ENCODE measurements at regions not wholly inside any gene's neighbourhood (a gene's known extent, or its start where the extent isn't known, plus 50 kb on each side); places are given as distances from the start of the nearest gene placed in this dataset.

DNA sequence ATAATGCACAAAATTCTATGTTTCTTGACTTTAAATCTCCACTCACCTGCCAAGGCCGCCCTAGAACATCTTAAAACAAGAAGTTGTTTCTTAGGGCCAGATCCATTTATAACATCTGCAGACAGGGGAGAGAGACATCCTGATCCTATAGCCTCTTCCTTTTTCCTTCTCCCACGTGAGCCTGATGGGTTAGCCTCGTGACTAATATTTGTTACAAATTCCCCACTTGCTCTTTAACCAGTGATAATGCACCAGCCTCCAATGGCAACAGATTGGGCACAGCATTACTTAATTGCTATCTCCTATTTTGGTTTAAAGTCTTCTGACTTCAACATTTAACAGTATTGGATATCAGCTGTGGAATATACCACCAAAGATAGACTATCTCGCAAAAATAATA, 196.5 kb downstream of the GADD45G start:
- no peak for DNase-seq (ENCODE audit: low spot score)
- Histone ChIP-seq H3K23ac (ENCODE audit: low read depth, low read length, poor library complexity) (no peak overlapping the region), H3K9me3 (replicated peaks in 1 of 2; ENCODE audit: control insufficient read depth in 2 of 2, insufficient read depth in 1 of 2, low read depth in 1 of 2, low read length in 2 of 2) (no peaks in the 10 kb centered on the region), H4K8ac (ENCODE audit: low read depth, low read length) (no peak overlapping the region), H2AFZ (ENCODE audit: low read length) (no peak overlapping the region), H2BK15ac (ENCODE audit: low read length) (no peak overlapping the region), H3K4me1 (ENCODE audit: control insufficient read depth in 2 of 2, insufficient read depth in 1 of 2, low read depth in 1 of 2, low read length in 2 of 2) (peaks cover 0 to 2% of the 10 kb centered on the region in 2 donors), H2AK5ac (ENCODE audit: low read depth, low read length) (no peak overlapping the region), H3K27ac (replicated peaks; ENCODE audit: low read length) (no peak overlapping the region), H3K4me2 (ENCODE audit: insufficient read depth, low read length, poor library complexity, severe bottlenecking) (no peak overlapping the region), H3K27me3 (ENCODE audit: control insufficient read depth in 3 of 3, insufficient read depth in 3 of 3, low read depth in 1 of 3, low read length in 3 of 3) (peaks cover 0 to 8% (median 0%) of the 10 kb centered on the region in 3 experiments), H3K18ac (ENCODE audit: low read length) (no peak overlapping the region), H3K4me3 (ENCODE audit: low read length in 2 of 2) (no peak overlapping the region), H3K14ac (ENCODE audit: low read length) (no peak overlapping the region), H3K9ac (ENCODE audit: low read depth, low read length, poor library complexity) (no peak overlapping the region), H3K36me3 (replicated peaks in 1 of 2; ENCODE audit: control insufficient read depth in 2 of 2, insufficient read depth in 2 of 2, low read length in 2 of 2) (no peaks in the 10 kb centered on the region), H2BK5ac (ENCODE audit: low read length) (no peak overlapping the region), H2BK12ac (ENCODE audit: low read length) (no peak overlapping the region), H2BK120ac (ENCODE audit: low read depth, low read length) (no peak overlapping the region), H3K4ac (ENCODE audit: low read length) (no peak overlapping the region), H4K91ac (ENCODE audit: low read depth, low read length, poor library complexity) (no peak overlapping the region), H3K79me1 (ENCODE audit: low read depth, low read length) (no peaks in the 10 kb centered on the region)
- WGBS, 2 donors (ENCODE audit: extremely low coverage in 2 of 2, insufficient read length in 2 of 2, insufficient replicate concordance in 1 of 2) = no CpG with 5 or more reads among the region's 4 CpGs

- Histone ChIP-seq H2AFZ (ENCODE audit: low read length) (no peak overlapping the region), H3K27ac (replicated peaks; ENCODE audit: low read length) (no peak overlapping the region), H2BK120ac (ENCODE audit: low read depth, low read length) (no peak overlapping the region), H3K4me3 (ENCODE audit: low read length in 2 of 2) (no peak overlapping the region), H3K4ac (ENCODE audit: low read length) (no peak overlapping the region), H3K18ac (ENCODE audit: low read length) (no peak overlapping the region), H4K91ac (ENCODE audit: low read depth, low read length, poor library complexity) (no peak overlapping the region), H2AK5ac (ENCODE audit: low read depth, low read length) (no peak overlapping the region), H3K27me3 (ENCODE audit: control insufficient read depth in 3 of 3, insufficient read depth in 3 of 3, low read depth in 1 of 3, low read length in 3 of 3) (peaks cover 0 to 8% (median 0%) of the 10 kb centered on the region in 3 experiments), H3K14ac (ENCODE audit: low read length) (no peak overlapping the region), H2BK15ac (ENCODE audit: low read length) (no peak overlapping the region), H3K23ac (ENCODE audit: low read depth, low read length, poor library complexity) (no peak overlapping the region), H3K9me3 (replicated peaks in 1 of 2; ENCODE audit: control insufficient read depth in 2 of 2, insufficient read depth in 1 of 2, low read depth in 1 of 2, low read length in 2 of 2) (no peaks in the 10 kb centered on the region), H3K36me3 (replicated peaks in 1 of 2; ENCODE audit: control insufficient read depth in 2 of 2, insufficient read depth in 2 of 2, low read length in 2 of 2) (no peaks in the 10 kb centered on the region), H4K8ac (ENCODE audit: low read depth, low read length) (no peak overlapping the region), H3K4me2 (ENCODE audit: insufficient read depth, low read length, poor library complexity, severe bottlenecking) (no peak overlapping the region), H3K79me1 (ENCODE audit: low read depth, low read length) (no peaks in the 10 kb centered on the region), H3K4me1 (ENCODE audit: control insufficient read depth in 2 of 2, insufficient read depth in 1 of 2, low read depth in 1 of 2, low read length in 2 of 2) (peaks cover 0 to 2% of the 10 kb centered on the region in 2 donors), H2BK12ac (ENCODE audit: low read length) (no peak overlapping the region), H2BK5ac (ENCODE audit: low read length) (no peak overlapping the region), H3K9ac (ENCODE audit: low read depth, low read length, poor library complexity) (no peak overlapping the region)
- no CpG with 5 or more reads among the region's 13 CpGs for WGBS, 2 donors (ENCODE audit: extremely low coverage in 2 of 2, insufficient read length in 2 of 2, insufficient replicate concordance in 1 of 2)
- no peak for DNase-seq (ENCODE audit: low spot score)
These were observed 197.2 kb downstream of the GADD45G start for GRCh38 chr9:89801742-89802670.

- Histone ChIP-seq H3K27me3 (ENCODE audit: control insufficient read depth in 3 of 3, insufficient read depth in 3 of 3, low read depth in 1 of 3, low read length in 3 of 3) (peaks cover 0 to 8% (median 0%) of the 10 kb centered on the region in 3 experiments), H3K4me3 (ENCODE audit: low read length in 2 of 2) (no peak overlapping the region), H3K9ac (ENCODE audit: low read depth, low read length, poor library complexity) (no peak overlapping the region), H3K18ac (ENCODE audit: low read length) (peak overlapping the region; percentile 73), H3K4me1 (ENCODE audit: control insufficient read depth in 2 of 2, insufficient read depth in 1 of 2, low read depth in 1 of 2, low read length in 2 of 2) (peaks cover 0 to 2% of the 10 kb centered on the region in 2 donors), H2AFZ (ENCODE audit: low read length) (no peak overlapping the region), H3K79me1 (ENCODE audit: low read depth, low read length) (no peaks in the 10 kb centered on the region), H3K27ac (replicated peaks; ENCODE audit: low read length) (no peak overlapping the region), H2BK15ac (ENCODE audit: low read length) (no peak overlapping the region), H3K4ac (ENCODE audit: low read length) (no peak overlapping the region), H2BK120ac (ENCODE audit: low read depth, low read length) (no peak overlapping the region), H2AK5ac (ENCODE audit: low read depth, low read length) (no peak overlapping the region), H2BK5ac (ENCODE audit: low read length) (no peak overlapping the region), H3K23ac (ENCODE audit: low read depth, low read length, poor library complexity) (no peak overlapping the region), H3K14ac (ENCODE audit: low read length) (no peak overlapping the region), H4K8ac (ENCODE audit: low read depth, low read length) (no peak overlapping the region), H3K9me3 (replicated peaks in 1 of 2; ENCODE audit: control insufficient read depth in 2 of 2, insufficient read depth in 1 of 2, low read depth in 1 of 2, low read length in 2 of 2) (no peaks in the 10 kb centered on the region), H2BK12ac (ENCODE audit: low read length) (no peak overlapping the region), H4K91ac (ENCODE audit: low read depth, low read length, poor library complexity) (no peak overlapping the region), H3K4me2 (ENCODE audit: insufficient read depth, low read length, poor library complexity, severe bottlenecking) (no peak overlapping the region), H3K36me3 (replicated peaks in 1 of 2; ENCODE audit: control insufficient read depth in 2 of 2, insufficient read depth in 2 of 2, low read length in 2 of 2) (no peaks in the 10 kb centered on the region)
- WGBS, 2 donors (ENCODE audit: extremely low coverage in 2 of 2, insufficient read length in 2 of 2, insufficient replicate concordance in 1 of 2) = no CpG with 5 or more reads among the region's 8 CpGs
- DNase-seq (ENCODE audit: low spot score) = no peak
These were observed 198.1 kb downstream of the GADD45G start for GRCh38 chr9:89802781-89803355.

DNA sequence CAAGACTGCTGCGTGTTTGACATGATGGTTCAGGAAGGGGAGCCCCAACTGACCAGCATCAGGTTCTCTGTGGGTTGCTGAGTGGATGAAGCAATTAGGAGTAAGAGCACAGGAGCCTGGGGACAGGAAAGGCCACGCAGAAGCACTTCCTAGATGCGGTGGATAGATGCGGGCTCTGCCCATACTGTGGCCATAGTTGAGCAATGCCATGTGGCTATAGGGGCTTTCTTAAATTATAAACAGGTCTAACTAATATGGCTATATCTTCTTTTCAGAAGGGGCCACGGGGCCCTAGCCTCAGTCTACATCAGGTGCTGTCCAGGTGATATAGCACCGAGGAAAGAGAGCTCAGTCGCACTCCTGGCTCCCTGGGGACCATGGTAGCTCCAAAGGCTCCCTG, 198.6 kb downstream of the GADD45G start:
- peaks cover 0 to 8% (median 0%) of the 10 kb centered on the region in 3 experiments for H3K27me3 ChIP-seq (ENCODE audit: control insufficient read depth in 3 of 3, insufficient read depth in 3 of 3, low read depth in 1 of 3, low read length in 3 of 3)
- no peak overlapping the region for H2BK15ac ChIP-seq (ENCODE audit: low read length)
- WGBS, 2 donors (ENCODE audit: extremely low coverage in 2 of 2, insufficient read length in 2 of 2, insufficient replicate concordance in 1 of 2) = no CpG with 5 or more reads among the region's 7 CpGs
- no peak overlapping the region for H3K14ac ChIP-seq (ENCODE audit: low read length)
- no peak overlapping the region for H3K18ac ChIP-seq (ENCODE audit: low read length)
- no peak overlapping the region for H2BK12ac ChIP-seq (ENCODE audit: low read length)
- H3K9ac ChIP-seq (ENCODE audit: low read depth, low read length, poor library complexity) = no peak overlapping the region
- no peak overlapping the region for H3K23ac ChIP-seq (ENCODE audit: low read depth, low read length, poor library complexity)
- H3K4me2 ChIP-seq (ENCODE audit: insufficient read depth, low read length, poor library complexity, severe bottlenecking) = no peak overlapping the region
- H3K27ac ChIP-seq (replicated peaks; ENCODE audit: low read length) = no peak overlapping the region
- H4K8ac ChIP-seq (ENCODE audit: low read depth, low read length) = no peak overlapping the region
- no peak for DNase-seq (ENCODE audit: low spot score)
- no peak overlapping the region for H2BK120ac ChIP-seq (ENCODE audit: low read depth, low read length)
- no peaks in the 10 kb centered on the region for H3K79me1 ChIP-seq (ENCODE audit: low read depth, low read length)
- no peak overlapping the region for H2AK5ac ChIP-seq (ENCODE audit: low read depth, low read length)
- no peak overlapping the region for H2BK5ac ChIP-seq (ENCODE audit: low read length)
- H3K4me3 ChIP-seq (ENCODE audit: low read length in 2 of 2) = no peak overlapping the region
- no peak overlapping the region for H2AFZ ChIP-seq (ENCODE audit: low read length)
- no peak overlapping the region for H4K91ac ChIP-seq (ENCODE audit: low read depth, low read length, poor library complexity)
- no peak overlapping the region for H3K4ac ChIP-seq (ENCODE audit: low read length)
- H3K36me3 ChIP-seq (replicated peaks in 1 of 2; ENCODE audit: control insufficient read depth in 2 of 2, insufficient read depth in 2 of 2, low read length in 2 of 2) = no peaks in the 10 kb centered on the region
- H3K9me3 ChIP-seq (replicated peaks in 1 of 2; ENCODE audit: control insufficient read depth in 2 of 2, insufficient read depth in 1 of 2, low read depth in 1 of 2, low read length in 2 of 2) = no peaks in the 10 kb centered on the region
- H3K4me1 ChIP-seq (ENCODE audit: control insufficient read depth in 2 of 2, insufficient read depth in 1 of 2, low read depth in 1 of 2, low read length in 2 of 2) = peaks cover 0 to 2% of the 10 kb centered on the region in 2 donors

All from neuronal stem cell (in vitro differentiated cells).